Urothelium cell line (cell line): ENCODE measurements at regions not wholly inside any gene's neighbourhood (a gene's known extent, or its start where the extent isn't known, plus 50 kb on each side); places are given as distances from the start of the nearest gene placed in this dataset.

Experiments
- DNase-seq: peaks from one replicate; pipeline ENCODE4 v3.0.0; 2011; ENCODE audit warnings: low spot score, mixed read lengths
- FAIRE-seq: peaks from 2 replicates; lab custom pipeline; 2011; peaks lifted over from hg19 to GRCh38; lab: Jason Lieb, UNC

DNA sequence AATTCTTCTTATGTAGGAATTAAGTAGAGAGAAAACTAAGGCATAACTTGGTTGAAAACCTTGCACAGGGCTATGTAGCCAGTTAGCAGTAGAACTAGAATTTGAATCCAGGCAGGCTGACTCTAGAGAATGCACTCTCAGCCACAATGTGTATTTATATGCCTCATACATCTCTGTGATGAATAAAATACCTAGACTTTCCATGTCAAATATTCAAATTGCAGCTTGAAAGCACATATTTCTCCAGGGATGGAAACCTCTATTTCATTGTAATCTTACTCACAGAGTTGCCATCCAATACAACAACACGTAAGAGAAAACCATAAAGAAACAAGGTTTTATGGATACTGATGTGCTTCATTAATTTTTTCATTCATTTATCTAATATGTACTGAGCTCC lies 256.0 kb upstream of the FLRT2 start:
- DNase-seq = no peak
- no peak for FAIRE-seq

DNA sequence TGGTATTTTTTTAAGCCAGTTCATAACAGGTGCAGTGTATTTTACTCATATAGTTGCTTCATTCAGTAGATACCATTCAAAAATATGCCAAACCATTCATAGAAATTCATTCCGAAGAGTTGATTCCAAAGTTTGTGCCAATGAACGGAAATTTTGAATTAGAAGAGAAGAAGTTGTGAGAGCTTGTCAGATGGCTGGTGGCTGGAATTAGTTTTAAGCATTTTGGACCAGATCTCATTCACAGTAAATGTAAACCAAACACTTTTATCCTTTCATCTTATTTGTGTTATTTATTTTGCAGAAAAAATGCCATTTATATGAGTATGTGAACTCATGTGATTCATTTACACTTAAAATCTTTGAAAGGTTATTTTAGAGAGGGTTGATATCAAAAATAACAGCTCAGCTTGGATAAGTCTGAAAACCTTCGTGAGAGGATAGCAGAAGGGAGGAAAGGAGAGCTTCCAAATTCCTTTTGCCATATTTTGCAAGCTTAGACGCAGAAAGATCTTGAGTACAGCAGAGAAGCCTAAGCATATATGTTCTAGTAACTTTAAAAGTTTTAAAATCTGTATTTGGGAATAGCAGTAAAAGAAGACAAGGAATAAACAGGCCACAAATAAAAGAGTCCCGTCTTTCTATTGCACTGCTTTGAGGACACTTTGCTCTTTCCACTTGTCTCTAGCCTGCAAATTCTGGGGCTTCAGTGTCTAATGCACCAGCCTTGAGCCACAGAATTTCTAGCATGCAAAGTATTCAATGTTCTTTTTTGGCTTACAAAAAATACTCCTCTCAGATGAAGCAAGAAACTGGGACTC lies 253.6 kb upstream of the FLRT2 start:
- DNase-seq (no peak), FAIRE-seq (no peak)

DNA sequence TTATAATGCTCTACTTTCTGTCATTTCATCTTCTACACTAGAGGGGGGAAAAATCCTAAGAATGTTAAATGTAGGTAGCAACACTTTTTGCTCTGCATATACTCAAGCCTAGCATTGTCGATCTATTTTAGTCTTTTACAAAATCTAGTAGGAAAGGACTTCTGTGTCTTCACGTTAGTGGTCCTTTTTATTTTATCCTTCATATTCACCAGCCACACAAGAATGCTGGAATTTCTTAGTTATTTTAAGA lies 253.0 kb upstream of the FLRT2 start:
- DNase-seq = no peak
- FAIRE-seq = no peak

DNA sequence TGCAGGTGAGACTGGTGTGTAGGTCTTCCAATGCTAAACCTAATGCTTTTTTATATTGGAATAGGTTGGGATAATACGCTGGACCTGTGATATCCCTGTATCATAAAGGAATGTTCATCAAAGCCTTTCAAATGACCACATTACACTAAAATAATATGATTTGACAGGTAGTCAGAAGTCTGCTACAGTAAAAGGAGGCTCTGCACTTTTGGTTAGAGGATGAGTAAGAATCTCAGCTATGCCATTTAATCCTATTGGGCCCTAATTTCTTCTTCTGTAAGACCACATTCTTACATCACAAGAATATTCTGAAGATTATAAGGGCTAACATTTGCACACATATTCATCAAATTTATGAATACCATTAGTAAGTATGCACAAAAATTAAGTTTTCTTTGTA lies 250.5 kb upstream of the FLRT2 start:
- FAIRE-seq (no peak), DNase-seq (no peak)

DNA sequence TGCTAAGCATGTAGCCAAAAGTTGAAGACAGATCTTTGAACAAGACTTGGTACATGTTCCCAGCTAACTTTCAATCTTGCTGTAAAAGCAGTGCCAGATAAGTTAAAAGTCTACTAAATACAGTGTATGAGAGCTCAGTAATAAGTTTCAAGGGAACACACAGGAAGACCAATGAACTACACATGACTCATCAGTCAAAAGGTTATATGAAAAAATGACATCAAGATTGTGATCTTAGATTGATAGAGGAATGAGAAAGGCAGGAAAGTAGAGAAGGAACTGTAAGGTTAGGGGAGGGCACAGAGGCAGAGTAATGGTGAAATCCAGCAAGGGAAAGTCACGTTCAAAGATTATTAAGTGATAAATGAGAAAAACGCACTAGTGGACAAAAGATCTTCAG lies 249.9 kb upstream of the FLRT2 start:
- no peak for FAIRE-seq
- no peak for DNase-seq

DNA sequence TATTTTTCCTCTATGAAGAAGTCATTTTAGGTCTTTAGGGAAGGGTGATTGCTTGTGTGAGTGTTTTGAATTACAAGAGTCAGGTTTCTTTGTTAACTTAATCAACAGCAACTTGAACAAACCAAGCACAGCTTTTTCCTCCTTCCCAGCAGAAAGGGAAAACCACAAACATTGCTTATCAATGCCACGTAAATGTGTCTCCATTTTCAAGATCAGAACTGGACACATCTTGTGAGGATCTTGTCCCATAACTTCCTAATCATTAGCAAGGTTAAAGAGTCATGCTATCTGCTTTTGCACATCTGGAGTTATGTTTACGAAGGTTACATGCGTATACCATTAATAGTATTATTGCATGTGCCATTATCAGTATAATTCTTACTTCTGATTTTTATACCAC lies 248.0 kb upstream of the FLRT2 start:
- DNase-seq (no peak), FAIRE-seq (no peak)

DNA sequence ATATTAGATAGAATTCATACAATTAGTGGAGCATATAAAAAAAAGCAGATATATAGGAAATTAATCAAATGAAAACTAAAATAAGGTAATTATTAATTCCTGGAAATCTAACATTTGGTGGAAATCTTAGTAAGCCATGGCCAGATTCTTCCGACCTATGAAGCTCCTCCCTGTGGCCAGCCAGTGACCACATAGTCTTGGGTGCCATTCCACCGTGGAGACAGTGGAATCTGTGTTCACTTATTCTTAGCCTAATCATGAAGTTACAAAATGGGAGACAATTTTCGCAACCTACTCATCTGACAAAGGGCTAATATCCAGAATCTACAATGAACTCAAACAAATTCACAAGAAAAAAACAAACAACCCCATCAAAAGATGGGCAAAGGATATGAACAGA lies 241.9 kb upstream of the FLRT2 start:
- DNase-seq = no peak
- FAIRE-seq = no peak

DNA sequence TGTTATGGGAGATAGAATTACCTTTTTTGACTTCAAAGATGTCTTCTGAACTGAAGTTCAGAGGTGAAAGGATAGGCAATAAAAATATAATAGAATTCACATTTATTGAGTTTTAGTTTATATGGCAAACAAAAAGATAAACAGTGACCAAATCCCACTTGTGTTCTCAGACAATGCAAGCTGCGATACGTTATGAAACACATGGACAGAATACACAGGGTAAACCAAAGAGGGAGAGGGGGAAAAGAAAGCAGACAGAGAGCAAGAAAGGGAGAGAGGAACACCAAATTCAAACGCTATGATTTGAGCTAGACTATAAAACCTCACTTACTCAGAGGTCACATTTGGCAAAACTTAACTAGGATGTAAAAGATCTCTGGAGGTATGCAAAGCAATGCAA lies 238.2 kb upstream of the FLRT2 start:
- no peak for DNase-seq
- no peak for FAIRE-seq

DNA sequence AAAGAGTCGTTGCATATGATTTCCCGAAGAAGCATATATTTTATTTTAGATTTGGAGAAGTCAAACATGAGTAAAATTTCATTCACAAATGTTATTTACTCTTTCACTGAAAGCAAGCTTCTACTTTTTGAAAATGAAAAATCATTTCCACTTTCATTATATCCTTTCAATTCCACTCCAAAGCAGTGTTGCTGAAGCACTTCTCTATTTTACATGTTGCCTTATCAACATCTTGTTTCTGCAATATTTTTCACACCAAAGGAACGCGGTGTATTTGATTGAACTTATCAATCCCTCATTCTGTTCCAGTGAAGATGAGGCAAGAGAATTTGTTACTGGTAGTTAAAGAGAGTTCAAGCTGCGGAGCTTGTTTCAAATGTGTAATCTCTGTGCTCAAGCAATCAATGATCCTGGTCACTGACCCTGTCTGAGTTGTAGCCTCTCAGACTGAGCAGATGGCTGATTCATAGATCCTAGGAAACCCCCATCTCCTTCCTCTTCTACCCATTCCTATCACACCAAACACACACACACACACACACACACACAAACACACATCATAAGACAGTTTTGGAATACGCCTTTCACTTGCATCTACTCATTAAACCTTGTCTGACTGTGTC lies 236.2 kb upstream of the FLRT2 start:
- DNase-seq = no peak
- FAIRE-seq = no peak

DNA sequence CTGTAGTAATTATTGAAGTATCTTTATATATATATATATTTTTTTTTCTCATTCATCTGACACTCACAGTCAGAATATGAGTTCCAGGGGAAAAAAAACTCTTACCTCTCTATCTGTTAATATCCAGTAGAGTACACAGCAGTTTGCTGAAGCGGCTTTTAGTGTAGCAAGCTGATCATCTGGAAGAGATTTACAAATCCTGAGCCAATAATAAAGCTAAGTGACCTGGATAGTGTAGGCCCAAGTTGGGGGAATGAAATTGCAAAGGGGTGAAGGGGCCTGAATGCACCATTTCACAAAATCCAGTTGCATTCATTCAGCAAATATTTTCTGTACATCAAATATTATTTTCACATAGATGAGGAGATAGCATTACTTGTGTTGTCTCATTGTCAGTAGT lies 234.6 kb upstream of the FLRT2 start:
- no peak for FAIRE-seq

DNA sequence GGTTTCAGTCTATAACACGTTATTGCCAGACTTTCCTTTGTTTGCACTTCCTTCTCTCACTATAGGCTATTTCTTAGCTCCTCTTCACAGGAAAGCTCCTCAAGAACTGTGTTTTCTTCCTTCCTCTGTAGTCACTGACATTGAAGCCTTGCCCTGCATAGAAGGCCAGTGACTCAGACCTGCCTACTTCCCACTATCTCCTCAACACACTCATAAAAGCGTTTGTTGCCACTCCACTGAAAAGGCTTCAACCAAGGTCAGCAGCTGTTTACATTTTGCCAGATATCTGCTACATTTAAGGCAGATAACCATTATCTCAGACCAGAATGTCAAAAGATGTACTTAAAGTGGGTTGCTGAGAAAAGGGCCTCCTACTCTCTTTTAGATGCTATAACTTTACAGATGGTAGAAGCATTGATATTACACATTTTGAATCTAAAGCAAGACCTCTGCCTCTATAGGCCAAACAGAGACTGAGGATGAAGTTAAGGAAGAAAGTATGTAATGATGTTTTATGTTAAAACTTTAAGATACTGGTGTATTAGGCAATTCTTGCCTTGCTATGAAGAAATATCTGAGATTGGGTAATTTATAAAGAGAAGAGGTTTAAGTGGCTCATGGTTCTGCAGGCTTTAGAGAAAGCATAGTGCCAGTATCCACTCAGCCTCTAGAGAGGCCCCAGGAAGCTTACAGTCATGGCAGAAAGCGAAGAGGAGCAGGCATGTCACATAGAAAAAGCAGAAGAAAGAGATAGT lies 233.3 kb upstream of the FLRT2 start:
- FAIRE-seq (no peak), DNase-seq (no peak)

More for the DNA sequence above, 234.6 kb upstream of the FLRT2 start:
- no peak for DNase-seq

DNA sequence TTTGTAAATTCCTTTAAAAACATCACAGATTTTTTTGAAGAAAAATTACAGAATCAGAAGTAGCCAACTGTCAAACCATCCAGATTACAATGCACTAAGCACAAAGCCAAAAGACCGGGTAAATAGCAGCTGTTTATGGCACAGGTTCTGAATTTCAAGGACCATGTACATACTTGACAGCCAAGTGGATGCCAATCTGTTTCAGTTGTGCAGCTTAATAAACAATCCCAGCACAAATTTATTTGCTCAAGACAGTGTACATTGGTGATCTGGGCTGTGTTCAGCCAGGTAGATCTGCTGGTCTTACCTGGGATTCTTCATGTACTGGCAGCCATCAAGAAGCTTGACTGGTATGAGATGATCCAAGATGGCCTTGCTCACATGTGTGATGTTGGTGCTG lies 229.8 kb upstream of the FLRT2 start:
- DNase-seq = no peak

DNA sequence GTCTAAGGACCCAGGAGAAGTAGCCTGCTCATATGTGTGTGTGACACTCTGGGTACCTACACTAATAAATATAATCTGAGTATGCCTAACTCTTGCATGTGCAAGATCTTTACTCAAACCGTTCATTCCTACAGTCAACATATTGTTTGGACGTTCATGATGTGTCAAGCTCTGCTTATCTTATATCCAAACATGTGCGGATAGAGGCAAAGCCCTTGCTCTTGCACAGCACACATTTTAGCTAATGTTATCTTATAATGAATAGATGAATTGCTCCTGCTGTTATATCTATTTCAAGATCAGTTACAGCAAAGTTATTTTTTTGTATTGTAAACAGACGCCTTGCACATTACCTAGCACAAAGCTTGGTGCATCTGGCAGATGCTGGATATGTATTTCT lies 228.4 kb upstream of the FLRT2 start:
- FAIRE-seq (no peak), DNase-seq (no peak)

More for the DNA sequence above, 229.8 kb upstream of the FLRT2 start:
- no peak for FAIRE-seq

DNA sequence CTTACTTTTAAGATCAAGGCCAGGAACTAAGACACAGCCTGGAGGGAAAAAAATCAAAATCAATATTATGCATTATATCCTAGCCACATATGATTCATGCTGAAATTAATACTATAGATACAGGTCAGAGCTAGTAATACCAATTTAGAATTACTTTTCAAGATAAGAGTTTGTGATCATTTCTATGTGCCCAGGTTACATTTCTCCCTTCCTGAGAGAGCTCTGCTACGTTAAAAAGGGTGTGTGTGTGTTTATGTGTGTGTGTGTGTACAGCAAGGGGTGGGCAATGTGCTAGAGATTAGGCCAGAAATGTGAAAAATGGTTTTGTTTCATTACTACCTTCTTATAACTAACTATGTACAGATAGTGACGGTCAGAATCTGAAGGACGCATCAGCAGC lies 223.9 kb upstream of the FLRT2 start:
- FAIRE-seq = no peak
- no peak for DNase-seq

DNA sequence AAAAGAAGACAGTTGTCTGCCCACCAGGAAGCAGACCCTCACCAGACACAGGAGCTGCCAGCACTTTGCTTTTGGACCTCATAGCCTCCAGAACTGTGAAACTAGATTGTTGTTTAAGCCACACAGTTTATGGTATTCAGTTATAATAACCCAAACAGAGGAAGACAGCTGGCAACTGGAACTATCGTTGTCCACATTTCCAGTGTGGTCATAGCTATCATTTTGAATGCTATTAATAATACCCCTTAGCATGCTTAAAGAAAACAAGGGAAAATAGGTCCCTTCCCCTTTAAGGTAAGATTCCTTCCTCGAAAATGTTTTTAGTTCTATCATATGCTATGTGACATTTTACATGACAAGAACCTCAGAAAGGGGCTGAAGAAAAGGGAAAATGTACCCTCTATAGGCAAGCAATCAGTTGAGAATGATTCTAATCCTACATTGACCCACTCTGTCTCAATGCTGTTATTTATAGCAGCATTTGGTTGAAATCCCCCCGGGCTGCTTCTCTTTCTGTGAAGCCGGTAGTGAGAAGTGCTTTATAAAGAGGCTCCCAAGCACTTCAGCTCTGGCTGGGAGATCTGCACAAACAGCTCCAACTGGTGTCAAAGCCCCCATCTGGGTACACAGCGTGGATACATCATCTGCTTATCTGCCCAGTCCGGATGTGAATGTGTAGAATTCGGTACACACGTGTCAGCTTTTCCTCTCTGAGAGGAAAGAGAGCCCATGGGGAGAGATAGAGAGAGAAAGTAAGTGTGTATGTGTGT lies 221.2 kb upstream of the FLRT2 start:
- FAIRE-seq = no peak
- no peak for DNase-seq

DNA sequence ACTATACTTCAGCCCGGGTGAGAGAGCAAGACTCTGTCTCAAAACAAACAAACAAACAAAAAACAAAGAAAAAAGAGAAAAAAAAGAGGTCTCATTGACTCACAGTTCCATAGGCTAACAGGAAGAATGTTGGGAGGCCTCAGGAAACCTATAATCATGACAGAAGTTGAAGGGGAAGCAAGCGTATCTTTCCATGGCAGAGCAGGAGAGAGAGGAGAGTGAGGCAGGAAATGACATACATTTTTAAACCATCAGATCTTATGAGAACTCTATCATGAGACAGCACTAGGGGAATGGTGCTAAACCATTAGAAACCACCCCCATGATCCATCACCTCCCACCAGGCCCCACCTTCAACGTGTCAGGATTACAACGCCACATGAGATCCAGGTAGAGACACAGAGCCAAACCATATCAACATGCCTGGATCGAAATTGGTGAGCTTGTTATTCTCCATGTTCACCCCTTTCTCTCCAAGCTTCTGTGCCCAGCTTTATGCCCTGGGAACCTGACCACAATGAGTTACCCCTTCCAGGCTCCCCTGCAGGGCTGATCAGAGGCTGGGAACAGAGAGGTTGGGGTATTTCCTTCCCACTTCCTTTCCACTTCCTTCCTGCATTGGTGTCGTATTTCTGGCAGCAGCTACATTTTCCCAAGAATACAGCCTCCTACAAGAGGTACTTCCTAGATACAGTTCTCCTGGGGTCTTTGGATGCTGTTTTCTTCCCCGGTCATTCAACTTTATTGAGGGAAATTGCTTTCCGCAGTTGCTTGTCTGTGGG lies 219.3 kb upstream of the FLRT2 start:
- DNase-seq (no peak), FAIRE-seq (no peak)

DNA sequence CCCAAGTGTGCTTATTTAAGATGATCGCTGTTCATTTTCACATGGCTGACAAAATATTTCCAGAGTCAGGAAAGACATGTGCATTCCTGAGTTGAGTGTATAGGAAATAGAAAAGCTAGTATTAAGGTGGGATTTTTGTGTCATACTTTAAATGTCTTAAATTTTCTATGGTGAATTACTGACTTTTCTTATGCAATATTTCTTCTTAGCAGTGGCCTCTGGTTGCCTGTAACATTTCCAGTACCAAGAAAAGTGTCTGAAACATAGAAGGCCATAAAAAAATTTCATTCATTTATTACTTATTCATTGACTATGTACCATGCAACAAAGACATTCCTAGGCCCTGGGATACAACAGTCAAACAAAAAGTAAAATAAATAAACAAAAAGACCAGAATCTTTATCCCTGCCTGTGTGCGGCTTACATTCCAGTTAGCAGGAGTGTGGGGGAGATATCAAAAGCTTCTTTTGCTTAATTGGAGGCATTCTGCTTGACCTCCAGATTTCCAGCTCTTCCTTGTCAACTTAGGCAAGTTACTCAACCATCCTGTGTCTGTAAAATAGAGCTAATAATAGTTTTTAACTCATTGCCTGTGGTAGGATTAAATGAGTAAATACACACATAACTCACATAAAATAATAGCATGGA lies 216.3 kb upstream of the FLRT2 start:
- DNase-seq (no peak), FAIRE-seq (no peak)

DNA sequence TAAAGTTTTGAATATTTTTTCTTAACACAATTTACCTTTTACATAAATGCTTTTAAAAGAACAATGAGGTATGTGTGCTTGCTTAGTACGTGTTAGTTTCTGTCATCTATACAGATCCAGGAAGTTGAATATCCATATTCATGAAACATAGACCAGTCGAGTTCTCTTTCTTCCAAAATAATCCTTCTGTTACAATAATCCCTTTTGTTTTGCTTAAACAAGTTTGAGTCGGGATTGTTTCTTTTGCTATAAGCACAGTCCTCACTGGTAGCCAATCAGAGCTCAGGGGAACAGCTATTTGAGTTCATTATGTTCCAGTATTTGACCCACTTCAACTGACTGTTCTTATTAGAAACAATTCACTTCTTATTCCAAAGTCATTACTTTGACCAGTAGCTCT lies 214.7 kb upstream of the FLRT2 start:
- FAIRE-seq = no peak
- no peak for DNase-seq

DNA sequence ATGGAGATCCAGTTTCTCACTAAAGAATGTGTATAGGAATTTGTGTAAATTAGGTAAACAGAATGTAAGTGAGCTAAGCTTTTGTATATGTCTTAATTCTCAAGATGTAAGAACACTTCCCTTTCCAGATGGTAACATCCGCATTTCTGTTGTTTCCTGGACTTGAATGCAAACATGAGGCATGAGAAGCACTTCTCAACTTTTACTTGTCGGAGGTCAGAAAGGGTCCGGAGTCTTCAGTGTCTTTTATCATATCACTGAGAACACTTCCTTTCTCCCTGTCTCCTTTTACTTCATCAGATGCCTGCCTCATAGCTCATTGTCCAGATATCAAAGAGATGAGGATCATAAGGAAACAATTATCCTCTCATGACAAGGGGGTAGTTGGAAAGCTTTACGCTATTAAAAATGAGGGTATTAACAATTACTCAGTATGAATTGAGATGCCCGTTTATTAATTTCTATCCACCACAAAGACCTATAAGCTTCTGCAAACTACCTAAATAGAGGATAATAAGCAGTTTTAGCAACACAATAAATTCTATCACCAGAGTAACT lies 214.1 kb upstream of the FLRT2 start:
- no peak for DNase-seq
- FAIRE-seq = no peak
